IMR-90 (cell line): ENCODE measurements at regions not wholly inside any gene's neighbourhood (a gene's known extent, or its start where the extent isn't known, plus 50 kb on each side); places are given as distances from the start of the nearest gene placed in this dataset.

Experiments used
- ATAC-seq: fragments of 200-7000 bp; cut with Tn5 transposase; 2 replicates; pipeline ENCODE4 v1.9.1; 2020; ENCODE audit warnings: low read depth, mild to moderate bottlenecking, moderate library complexity
- BruUV-seq: library from RNA; stranded (reverse); fragments of 400-500 nt; replicated peaks from 2 replicates; lab custom pipeline; 2021; lab: Mats Ljungman, UMichigan
- CTCF ChIA-PET: fragments of 300-600 bp; formaldehyde crosslinking; extraction: SDS; loops from one replicate; lab custom pipeline; 2021; ENCODE audit warnings: antibody characterized with exemption; lab: Yijun Ruan, JAX
- POLR2A ChIA-PET: fragments of 300-600 bp; sonication (Branson Sonifier 250); formaldehyde crosslinking; loops from one replicate; lab custom pipeline; 2022; ENCODE audit warnings: antibody characterized with exemption; ENCODE audit not compliant: unreplicated experiment; lab: Charles Lee
- DNase-seq: peaks from one replicate; pipeline ENCODE4 v3.0.0; 2013
- H2AFZ ChIP-seq: replicated peaks from 2 replicates; pipeline ENCODE3; 2013; ENCODE audit warnings: low read length, mild to moderate bottlenecking; ENCODE audit not compliant: poor library complexity
- H2AK5ac ChIP-seq: 2 replicates; pipeline ENCODE4 v1.6.1; 2013; ENCODE audit warnings: low read depth, low read length, inconsistent platforms
- H2AK9ac ChIP-seq: replicated peaks from 2 replicates; pipeline ENCODE3; 2013; ENCODE audit warnings: mild to moderate bottlenecking, low read depth, low read length, moderate library complexity; ENCODE audit not compliant: poor library complexity
- H2BK120ac ChIP-seq: 2 replicates; pipeline ENCODE4 v1.6.1; 2013; ENCODE audit warnings: low read depth, low read length, inconsistent platforms
- H2BK15ac ChIP-seq: 3 replicates; pipeline ENCODE4 v1.6.1; 2013; ENCODE audit warnings: low read depth, low read length, inconsistent platforms
- H2BK20ac ChIP-seq: 2 replicates; pipeline ENCODE4 v1.6.1; 2013; ENCODE audit warnings: low read depth, mild to moderate bottlenecking, inconsistent platforms, low read length, moderate library complexity
- H2BK5ac ChIP-seq: 2 replicates; pipeline ENCODE4 v1.6.1; 2013; ENCODE audit warnings: mild to moderate bottlenecking, low read depth, low read length, inconsistent platforms; ENCODE audit not compliant: poor library complexity, severe bottlenecking
- H3K14ac ChIP-seq: replicated peaks from 2 replicates; pipeline ENCODE4 v1.6.1; 2013; ENCODE audit warnings: low read depth, low read length, inconsistent platforms
- H3K18ac ChIP-seq: 2 replicates; pipeline ENCODE4 v1.6.1; 2013; ENCODE audit warnings: low read depth, low read length, control low read depth
- H3K23ac ChIP-seq: 2 replicates; pipeline ENCODE4 v1.6.1; 2013; ENCODE audit warnings: low read depth, low read length, inconsistent platforms
- H3K27ac ChIP-seq: 2 replicates; pipeline ENCODE4 v1.5.1; 2013; ENCODE audit warnings: mild to moderate bottlenecking, control low read depth, low read length; ENCODE audit not compliant: insufficient read depth
- H3K27me3 ChIP-seq: 2 replicates; pipeline ENCODE4 v1.6.1; 2013; ENCODE audit warnings: low read length; ENCODE audit not compliant: control insufficient read depth, insufficient read depth
- H3K36me3 ChIP-seq: 2 replicates; pipeline ENCODE4 v1.6.1; 2013; ENCODE audit warnings: low read length, mixed read lengths; ENCODE audit not compliant: control insufficient read depth, insufficient read depth
- H3K4ac ChIP-seq: 2 replicates; pipeline ENCODE4 v1.6.1; 2013; ENCODE audit warnings: low read depth, low read length, inconsistent platforms
- H3K4me1 ChIP-seq: 2 replicates; pipeline ENCODE4 v1.6.1; 2013; ENCODE audit warnings: low read length, mixed read lengths; ENCODE audit not compliant: control insufficient read depth, insufficient read depth
- H3K4me2 ChIP-seq: 2 replicates; pipeline ENCODE4 v1.6.1; 2013; ENCODE audit warnings: low read depth, mild to moderate bottlenecking, control low read depth, low read length, moderate library complexity
- H3K4me3 ChIP-seq: 2 replicates; pipeline ENCODE4 v1.5.1; 2013; ENCODE audit warnings: low read depth, mild to moderate bottlenecking, control low read depth, low read length, moderate library complexity; ENCODE audit not compliant: insufficient read depth
- H3K56ac ChIP-seq: 2 replicates; pipeline ENCODE4 v1.6.1; 2013; ENCODE audit warnings: low read length, inconsistent platforms; ENCODE audit not compliant: insufficient read depth; ENCODE audit errors: extremely low read depth
- H3K79me1 ChIP-seq, 2 experiments: 2 replicates each; pipeline ENCODE4 v1.6.1; 2013; ENCODE audit warnings: low read length in 2 of 2, inconsistent platforms in 1 of 2, low read depth in 1 of 2
- H3K9ac ChIP-seq: 2 replicates; pipeline ENCODE4 v1.6.1; 2013; ENCODE audit warnings: low read depth, low read length, control low read depth
- H3K9me1 ChIP-seq: 2 replicates; pipeline ENCODE4 v1.6.1; 2013; ENCODE audit warnings: low read length, inconsistent platforms; ENCODE audit not compliant: insufficient read depth
- H3K9me3 ChIP-seq: 2 replicates; pipeline ENCODE4 v1.6.1; 2013; ENCODE audit warnings: low read length; ENCODE audit not compliant: control insufficient read depth, insufficient read depth
- H4K20me1 ChIP-seq: 2 replicates; pipeline ENCODE4 v1.6.1; 2013; ENCODE audit warnings: low read length, inconsistent platforms; ENCODE audit not compliant: insufficient read depth
- H4K5ac ChIP-seq: 2 replicates; pipeline ENCODE4 v1.6.1; 2013; ENCODE audit warnings: mild to moderate bottlenecking, low read depth, low read length, control low read depth
- H4K8ac ChIP-seq, 2 experiments: 2 replicates each; pipeline ENCODE4 v1.6.1; 2013; ENCODE audit warnings: low read depth in 2 of 2, low read length in 2 of 2, control low read depth in 1 of 2, inconsistent platforms in 1 of 2
- H4K91ac ChIP-seq: 2 replicates; pipeline ENCODE4 v1.6.1; 2013; ENCODE audit warnings: low read depth, low read length, inconsistent platforms; ENCODE audit not compliant: insufficient read depth
- CEBPB ChIP-seq: IDR thresholded peaks from 2 replicates; pipeline ENCODE4 v1.6.1; 2012; ENCODE audit warnings: low read depth, low read length, improper control_type of control experiment
- CHD1 ChIP-seq: IDR thresholded peaks from 2 replicates; pipeline ENCODE4 v1.6.1; 2012; ENCODE audit warnings: low read depth, low read length, improper control_type of control experiment
- FOS ChIP-seq: fragments of 150-350 bp; IDR thresholded peaks from 2 replicates; pipeline ENCODE4 v1.6.1; 2016; ENCODE audit warnings: low read depth, low read length
- MAFK ChIP-seq: IDR thresholded peaks from 2 replicates; pipeline ENCODE4 v1.6.1; 2012; ENCODE audit warnings: low read depth, low read length, improper control_type of control experiment
- MAZ ChIP-seq: IDR thresholded peaks from 2 replicates; pipeline ENCODE4 v1.6.1; 2012; ENCODE audit warnings: low read depth, mild to moderate bottlenecking, low read length, improper control_type of control experiment, moderate library complexity, borderline replicate concordance
- MXI1 ChIP-seq: IDR thresholded peaks from 2 replicates; pipeline ENCODE4 v1.6.1; 2012; ENCODE audit warnings: low read depth, mild to moderate bottlenecking, low read length, moderate library complexity, borderline replicate concordance
- NFE2L2 ChIP-seq: fragments of 150-350 bp; IDR thresholded peaks from 2 replicates; pipeline ENCODE4 v1.6.1; 2016; ENCODE audit warnings: low read depth, mild to moderate bottlenecking, low read length
- POLR2A ChIP-seq: IDR thresholded peaks from 2 replicates; pipeline ENCODE4 v1.6.1; 2012; ENCODE audit warnings: mild to moderate bottlenecking, low read depth, low read length
- RCOR1 ChIP-seq: IDR thresholded peaks from 2 replicates; pipeline ENCODE4 v1.6.1; 2012; ENCODE audit warnings: mild to moderate bottlenecking, low read length, improper control_type of control experiment; ENCODE audit not compliant: insufficient replicate concordance
- RFX5 ChIP-seq: IDR thresholded peaks from 2 replicates; pipeline ENCODE4 v1.8.0; 2012; ENCODE audit warnings: low read depth, mild to moderate bottlenecking, low read length, moderate library complexity
- SMC3 ChIP-seq: fragments of 150-350 bp; IDR thresholded peaks from 2 replicates; pipeline ENCODE4 v1.6.1; 2016; ENCODE audit warnings: low read depth, mild to moderate bottlenecking, antibody characterized with exemption, low read length, moderate library complexity
- WGBS, 2 experiments: methylation state at CpG; one replicate each; pipeline versions ENCODE4 v1.1.5 to v1.1.7; 2013; ENCODE audit warnings: missing lambda C conversion rate in 2 of 2; ENCODE audit not compliant: insufficient read length in 1 of 2; ENCODE audit errors: extremely low coverage in 2 of 2; 5-methylcytosine and 5-hydroxymethylcytosine counted together
- dilution Hi-C: fragments of 300-500 bp; cut with HindIII; formaldehyde crosslinking; loops from one replicate; pipeline ENCODE4 v1.14.3; 2018; ENCODE audit warnings: low sequenced_read_pairs; ENCODE audit not compliant: unreplicated experiment
- in situ Hi-C: fragments of 300-500 bp; cut with MboI; formaldehyde crosslinking; loops from 3 replicates; pipeline ENCODE4 v1.14.3; 2019; ENCODE audit warnings: low sequenced_read_pairs, inconsistent platforms, mixed read lengths
- intact Hi-C: fragments of 100-400 bp; cut with micrococcal nuclease; formaldehyde crosslinking; loops from 2 replicates; pipeline ENCODE4 v1.10.0; 2022

GRCh38 chr6:167549213-167549612, 224.3 kb downstream of the TTLL2 start:
- Histone ChIP-seq H3K27ac (no peak overlapping the region), H2AK5ac (no peak overlapping the region), H3K4me2 (no peak overlapping the region), H3K23ac (no peak overlapping the region), H2BK5ac (no peak overlapping the region), H4K91ac (no peak overlapping the region), H2BK15ac (no peak overlapping the region), H4K8ac (no peak overlapping the region), H3K18ac (no peak overlapping the region), H3K9me3 (peaks cover 52% of the 10 kb centered on the region), H3K14ac (no peak overlapping the region), H2AFZ (no peak overlapping the region), H3K56ac (no peak overlapping the region), H2BK20ac (no peak overlapping the region), H3K4me1 (no peaks in the 10 kb centered on the region), H3K36me3 (no peaks in the 10 kb centered on the region), H4K20me1 (no peaks in the 10 kb centered on the region), H3K79me1 (no peaks in the 10 kb centered on the region), H3K27me3 (no peaks in the 10 kb centered on the region), H3K4ac (no peak overlapping the region), H2AK9ac (no peak overlapping the region), H3K9me1 (no peaks in the 10 kb centered on the region), H3K4me3 (no peak overlapping the region), H4K5ac (no peak overlapping the region), H3K9ac (no peak overlapping the region), H2BK120ac (no peak overlapping the region)
- 43% methylated on average over 5 of the region's 9 CpGs; no CpG with 5 or more reads in 1 of the 2 experiments for WGBS, 2 experiments
- intact Hi-C loops, result loop anchor here (2.0 kb wide), 1 partner anchor 42 kb away; no protein-coding TSS in a partner anchor
- dilution Hi-C loops, result no loop called here
- POLR2A ChIA-PET, result no interaction called here
- in situ Hi-C loops, result no loop called here
- TF ChIP-seq NFE2L2 (no peak), RFX5 (no peak), FOS (no peak), CHD1 (no peak), RCOR1 (no peak), MAFK (no peak), MXI1 (no peak), POLR2A (no peak), MAZ (no peak), CEBPB (no peak), SMC3 (no peak)
- CTCF ChIA-PET, result no interaction called here
- DNase-seq (no peak), ATAC-seq (no peak)
- no TSS peak for BruUV-seq
